D721Med (cell line): ENCODE measurements at regions not wholly inside any gene's neighbourhood (a gene's known extent, or its start where the extent isn't known, plus 50 kb on each side); places are given as distances from the start of the nearest gene placed in this dataset.

Source experiments
- DNase-seq: peaks from one replicate; pipeline ENCODE4 v3.0.0; 2011; ENCODE audit warnings: low spot score; ENCODE audit not compliant: insufficient read length
- FAIRE-seq: peaks from 2 replicates; lab custom pipeline; 2011; peaks lifted over from hg19 to GRCh38; lab: Jason Lieb, UNC
- CTCF ChIP-seq: IDR thresholded peaks from 2 replicates; pipeline ENCODE4 v1.5.1; 2012; ENCODE audit warnings: mild to moderate bottlenecking, control low read depth; ENCODE audit not compliant: insufficient read depth; ENCODE audit errors: missing control alignments

GRCh38 chr6:137277971-137278637 lies 58.9 kb upstream of the IFNGR1 start:
- TF ChIP-seq CTCF: no peak
- DNase-seq: no peak
- FAIRE-seq: no peak

GRCh38 chr6:137272403-137272802 lies 53.2 kb upstream of the IFNGR1 start:
- no peak for TF ChIP-seq CTCF
- no peak for DNase-seq
- FAIRE-seq: no peak

- TF ChIP-seq CTCF: peak; percentile 94
- DNase-seq (no peak), FAIRE-seq (peak; percentile 76)
Observed at GRCh38 chr6:137271245-137272183, 52.3 kb upstream of the IFNGR1 start.

- FAIRE-seq: no peak
- DNase-seq: no peak
- TF ChIP-seq CTCF: no peak
Observed at GRCh38 chr6:137269803-137270202, 50.6 kb upstream of the IFNGR1 start.

DNA sequence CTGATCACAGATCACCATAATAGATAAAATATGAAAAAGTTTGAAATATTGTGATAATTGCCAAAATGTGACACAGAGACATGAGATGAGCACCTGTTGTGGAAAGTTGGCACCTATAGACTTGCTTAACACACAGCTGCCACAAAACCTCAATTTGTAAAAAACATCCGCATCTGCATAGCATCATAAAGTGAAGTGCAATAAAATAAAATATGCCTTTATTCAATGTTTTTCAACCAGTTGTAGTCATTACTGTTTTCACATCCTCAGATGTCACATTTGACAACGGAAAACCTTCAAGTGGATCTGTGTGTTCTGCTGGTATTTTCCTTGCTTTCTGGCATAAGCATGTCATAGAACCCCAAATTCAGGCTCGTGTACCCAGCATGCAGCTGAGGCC lies 50.2 kb upstream of the IFNGR1 start:
- DNase-seq (no peak), FAIRE-seq (no peak)
- TF ChIP-seq CTCF: no peak
